H1 (cell line): ENCODE measurements at regions not wholly inside any gene's neighbourhood (a gene's known extent, or its start where the extent isn't known, plus 50 kb on each side); places are given as distances from the start of the nearest gene placed in this dataset.

Experiments
- CTCF ChIA-PET: fragments of 300-600 bp; sonication (Branson Sonifier 250); formaldehyde crosslinking; loops from one replicate; lab custom pipeline; 2021; ENCODE audit not compliant: partially characterized antibody; lab: Charles Lee
- POLR2A ChIA-PET: fragments of 300-600 bp; sonication (Branson Sonifier 250); formaldehyde crosslinking; loops from one replicate; lab custom pipeline; 2021; ENCODE audit warnings: inconsistent platforms; ENCODE audit not compliant: partially characterized antibody; lab: Charles Lee
- DNase-seq, 2 experiments: peaks; one replicate each; pipeline versions ENCODE4 v3.0.0 to v3.0.0-alpha.2; 2010 to 2022; ENCODE audit warnings: low spot score in 2 of 2, low read depth in 1 of 2, mixed read lengths in 1 of 2
- FAIRE-seq: peaks from 2 replicates; lab custom pipeline; 2011; peaks lifted over from hg19 to GRCh38; lab: Jason Lieb, UNC
- H2AFZ ChIP-seq: 2 replicates; pipeline ENCODE4 v1.8.1; 2012; ENCODE audit warnings: low read length, inconsistent platforms
- H2AK5ac ChIP-seq: 2 replicates; pipeline ENCODE4 v1.6.1; 2013; ENCODE audit warnings: low read depth, low read length
- H2BK120ac ChIP-seq: replicated peaks from 2 replicates; pipeline ENCODE3; 2013; ENCODE audit warnings: low read depth, low read length, inconsistent platforms
- H2BK12ac ChIP-seq: 2 replicates; pipeline ENCODE4 v1.6.1; 2013; ENCODE audit warnings: low read depth, low read length
- H2BK15ac ChIP-seq: 2 replicates; pipeline ENCODE4 v1.6.1; 2013; ENCODE audit warnings: low read length
- H2BK20ac ChIP-seq: 2 replicates; pipeline ENCODE4 v1.6.1; 2013; ENCODE audit warnings: low read length
- H2BK5ac ChIP-seq: 2 replicates; pipeline ENCODE4 v1.6.1; 2013; ENCODE audit warnings: low read depth, low read length
- H3K14ac ChIP-seq: 2 replicates; pipeline ENCODE4 v1.6.1; 2013; ENCODE audit warnings: inconsistent platforms; ENCODE audit not compliant: insufficient read length
- H3K18ac ChIP-seq: 2 replicates; pipeline ENCODE4 v1.6.1; 2013; ENCODE audit warnings: low read length; ENCODE audit errors: extremely low read depth
- H3K23ac ChIP-seq: 2 replicates; pipeline ENCODE4 v1.6.1; 2013; ENCODE audit warnings: inconsistent platforms; ENCODE audit not compliant: insufficient read length
- H3K23me2 ChIP-seq: 2 replicates; pipeline ENCODE4 v1.6.1; 2013; ENCODE audit warnings: low read depth, low read length
- H3K27ac ChIP-seq: 2 replicates; pipeline ENCODE4 v1.6.1; 2011; ENCODE audit warnings: low read depth, low read length, inconsistent platforms
- H3K27me3 ChIP-seq, 4 experiments: replicated peaks in 1 of 4; 1 replicate in 1 of 4; 2 replicates in 3 of 4; pipeline versions ENCODE4 v1.6.1 to v1.8.1; 2011 to 2013; ENCODE audit warnings: low read length in 3 of 4, mild to moderate bottlenecking in 3 of 4, inconsistent platforms in 2 of 4, mixed read lengths in 2 of 4, moderate library complexity in 1 of 4; ENCODE audit not compliant: control insufficient read depth in 3 of 4, insufficient read depth in 3 of 4; ENCODE audit errors: extremely low read depth in 1 of 4
- H3K36me3 ChIP-seq, 4 experiments: 2 replicates each; pipeline versions ENCODE4 v1.6.1 to v1.8.1; 2011 to 2013; ENCODE audit warnings: mild to moderate bottlenecking in 4 of 4, low read length in 3 of 4, moderate library complexity in 2 of 4, control low read depth in 1 of 4, inconsistent platforms in 1 of 4; ENCODE audit not compliant: insufficient read depth in 4 of 4, control insufficient read depth in 2 of 4
- H3K4ac ChIP-seq: replicated peaks from 2 replicates; pipeline ENCODE3; 2013; ENCODE audit warnings: low read length, low read depth, mixed read lengths, inconsistent platforms; ENCODE audit not compliant: insufficient read length
- H3K4me1 ChIP-seq, 4 experiments: replicated peaks in 1 of 4; 1 replicate in 1 of 4; 2 replicates in 3 of 4; pipeline versions ENCODE4 v1.6.1 to v1.8.1; 2011 to 2013; ENCODE audit warnings: low read length in 3 of 4, inconsistent platforms in 2 of 4, mixed read lengths in 1 of 4; ENCODE audit not compliant: insufficient read depth in 4 of 4, control insufficient read depth in 3 of 4
- H3K4me2 ChIP-seq, 2 experiments: 2 replicates each; pipeline versions ENCODE4 v1.6.1 to v1.8.1; 2011 to 2013; ENCODE audit warnings: low read depth in 2 of 2, low read length in 2 of 2, control low read depth in 1 of 2, inconsistent platforms in 1 of 2, mild to moderate bottlenecking in 1 of 2; ENCODE audit not compliant: insufficient read depth in 1 of 2
- H3K4me3 ChIP-seq, 4 experiments: fragments of 200-600, 300-600 bp in 1 of 4; sonication (generic), shearing (Covaris generic), sonication (Bioruptor Twin) in 1 of 4; 2 replicates each; pipeline versions ENCODE4 v1.5.1 to v1.8.1; 2011 to 2016; ENCODE audit warnings: low read length in 4 of 4, low read depth in 3 of 4, control low read depth in 2 of 4, inconsistent platforms in 2 of 4, mild to moderate bottlenecking in 2 of 4, mixed read lengths in 1 of 4, moderate library complexity in 1 of 4; ENCODE audit not compliant: insufficient read depth in 2 of 4; ENCODE audit errors: extremely low read depth in 1 of 4
- H3K56ac ChIP-seq: replicated peaks from 2 replicates; pipeline ENCODE3; 2013; ENCODE audit warnings: low read depth, mild to moderate bottlenecking, mixed read lengths, low read length, inconsistent platforms; ENCODE audit not compliant: insufficient read length
- H3K79me1 ChIP-seq: 2 replicates; pipeline ENCODE4 v1.6.1; 2013; ENCODE audit warnings: low read depth, low read length, control low read depth
- H3K79me2 ChIP-seq, 2 experiments: 2 replicates each; pipeline versions ENCODE4 v1.6.1 to v1.8.1; 2012 to 2013; ENCODE audit warnings: low read length in 2 of 2, mild to moderate bottlenecking in 2 of 2, inconsistent platforms in 1 of 2; ENCODE audit not compliant: insufficient read depth in 2 of 2, control insufficient read depth in 1 of 2
- H3K9ac ChIP-seq, 4 experiments: replicated peaks in 1 of 4; 1 replicate in 1 of 4; 2 replicates in 3 of 4; pipeline versions ENCODE4 v1.6.1 to v1.8.1; 2011 to 2013; ENCODE audit warnings: low read depth in 3 of 4, low read length in 3 of 4, control low read depth in 2 of 4, mild to moderate bottlenecking in 2 of 4, moderate library complexity in 2 of 4, inconsistent platforms in 1 of 4; ENCODE audit errors: extremely low read depth in 1 of 4
- H3K9me3 ChIP-seq, 2 experiments: 2 replicates each; pipeline versions ENCODE4 v1.6.1 to v1.8.1; 2012 to 2013; ENCODE audit warnings: mild to moderate bottlenecking in 2 of 2, moderate library complexity in 2 of 2, control low read depth in 1 of 2, inconsistent platforms in 1 of 2, low read depth in 1 of 2, low read length in 1 of 2, mixed read lengths in 1 of 2; ENCODE audit not compliant: insufficient read depth in 2 of 2
- H4K20me1 ChIP-seq, 2 experiments: replicated peaks in 1 of 2; 2 replicates each; pipeline versions ENCODE3 to v1.8.1; 2011 to 2013; ENCODE audit warnings: inconsistent platforms in 2 of 2, low read length in 2 of 2, mild to moderate bottlenecking in 1 of 2; ENCODE audit not compliant: insufficient read depth in 2 of 2, control insufficient read depth in 1 of 2
- H4K5ac ChIP-seq: 2 replicates; pipeline ENCODE4 v1.6.1; 2013; ENCODE audit warnings: low read length, low read depth, mixed read lengths, inconsistent platforms; ENCODE audit not compliant: insufficient read length
- H4K8ac ChIP-seq: 2 replicates; pipeline ENCODE4 v1.8.0; 2013; ENCODE audit warnings: mild to moderate bottlenecking, moderate library complexity, low read length, inconsistent platforms; ENCODE audit not compliant: insufficient read depth; ENCODE audit errors: extremely low read depth
- H4K91ac ChIP-seq: replicated peaks from 2 replicates; pipeline ENCODE3; 2013; ENCODE audit warnings: low read length, mixed read lengths, inconsistent platforms; ENCODE audit not compliant: insufficient read length
- CBX8 ChIP-seq: fragments of 300-800, 300-1000 bp; sonication (generic); IDR thresholded peaks from 2 replicates; pipeline ENCODE4 v1.7.1; 2016; ENCODE audit warnings: low read depth, low read length, borderline replicate concordance
- POU5F1 ChIP-seq: IDR thresholded peaks from 2 replicates; pipeline ENCODE4 v1.6.1; 2011; ENCODE audit warnings: low read depth, mild to moderate bottlenecking, low read length, moderate library complexity
- SP2 ChIP-seq: IDR thresholded peaks from 2 replicates; pipeline ENCODE4 v1.6.1; 2012; ENCODE audit warnings: mild to moderate bottlenecking, low read length, inconsistent platforms
- WGBS, 2 experiments: shearing (Covaris generic) in 1 of 2; methylation state at CpG; one replicate each; pipeline versions ENCODE4 v1.1.6 to v1.1.7; 2013 to 2015; ENCODE audit warnings: low lambda C conversion rate in 2 of 2, mixed read lengths in 2 of 2, inconsistent platforms in 1 of 2, low coverage in 1 of 2, missing lambda C conversion rate in 1 of 2; ENCODE audit not compliant: insufficient replicate concordance in 2 of 2, insufficient coverage in 1 of 2, insufficient read length in 1 of 2; ENCODE audit errors: extremely low coverage in 1 of 2, missing lambda C conversion rate in 1 of 2; 5-methylcytosine and 5-hydroxymethylcytosine counted together

DNA sequence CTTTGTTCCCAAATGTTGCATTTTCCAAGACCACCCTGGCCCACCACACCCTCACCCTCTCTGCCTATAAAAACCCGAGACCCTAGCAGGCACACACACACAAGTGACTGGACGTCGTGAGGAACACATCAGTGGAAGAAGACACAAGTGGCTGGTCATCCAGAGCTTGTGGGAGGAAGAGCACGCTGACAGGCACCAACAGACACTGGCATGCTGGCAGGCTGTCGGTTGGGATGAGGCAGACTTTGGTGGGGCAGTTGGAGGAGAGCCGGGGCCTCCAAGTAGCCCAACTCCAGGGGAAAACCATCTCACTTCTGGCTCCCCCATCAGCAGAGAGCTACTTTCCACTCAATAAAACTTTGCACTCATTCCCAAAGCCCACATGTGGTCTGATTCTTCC, 225.5 kb upstream of the ZEB2 start:
- Histone ChIP-seq H3K79me1 (no peaks in the 10 kb centered on the region), H3K36me3 (peaks cover 0 to 6% (median 1%) of the 10 kb centered on the region in 4 experiments; a peak in 1 of 8 replicates), H3K9me3 (peaks cover 20 to 33% of the 10 kb centered on the region in 2 experiments), H3K27me3 (no peaks in the 10 kb centered on the region), H3K4me1 (no peaks in the 10 kb centered on the region), H2AFZ (no peak overlapping the region), H3K4me3 (no peak overlapping the region), H3K18ac (no peak overlapping the region), H4K5ac (no peak overlapping the region), H2BK120ac (no peak overlapping the region), H4K8ac (no peak overlapping the region), H4K91ac (no peak overlapping the region), H3K14ac (no peak overlapping the region), H2BK5ac (no peak overlapping the region), H3K56ac (no peak overlapping the region), H2AK5ac (no peak overlapping the region), H3K4me2 (no peak overlapping the region), H3K23ac (no peak overlapping the region), H3K9ac (no peak overlapping the region), H3K27ac (no peak overlapping the region), H3K23me2 (no peaks in the 10 kb centered on the region), H2BK20ac (no peak overlapping the region), H3K4ac (no peak overlapping the region), H4K20me1 (no peaks in the 10 kb centered on the region), H2BK15ac (no peak overlapping the region), H2BK12ac (no peak overlapping the region), H3K79me2 (no peaks in the 10 kb centered on the region)
- ChIA-PET POLR2A (no interaction called here), CTCF (no interaction called here)
- no peak for DNase-seq
- 96% methylated on average over 6 of the region's 6 CpGs; no CpG with 5 or more reads in 1 of the 2 experiments for WGBS, 2 experiments
- TF ChIP-seq SP2, result no peak
- TF ChIP-seq CBX8, result no peak
- TF ChIP-seq POU5F1, result no peak
- no peak for FAIRE-seq
